ENCODE measurements at regions not wholly inside any gene's neighbourhood (a gene's known extent, or its start where the extent isn't known, plus 50 kb on each side); places are given as distances from the start of the nearest gene placed in this dataset.

DNA sequence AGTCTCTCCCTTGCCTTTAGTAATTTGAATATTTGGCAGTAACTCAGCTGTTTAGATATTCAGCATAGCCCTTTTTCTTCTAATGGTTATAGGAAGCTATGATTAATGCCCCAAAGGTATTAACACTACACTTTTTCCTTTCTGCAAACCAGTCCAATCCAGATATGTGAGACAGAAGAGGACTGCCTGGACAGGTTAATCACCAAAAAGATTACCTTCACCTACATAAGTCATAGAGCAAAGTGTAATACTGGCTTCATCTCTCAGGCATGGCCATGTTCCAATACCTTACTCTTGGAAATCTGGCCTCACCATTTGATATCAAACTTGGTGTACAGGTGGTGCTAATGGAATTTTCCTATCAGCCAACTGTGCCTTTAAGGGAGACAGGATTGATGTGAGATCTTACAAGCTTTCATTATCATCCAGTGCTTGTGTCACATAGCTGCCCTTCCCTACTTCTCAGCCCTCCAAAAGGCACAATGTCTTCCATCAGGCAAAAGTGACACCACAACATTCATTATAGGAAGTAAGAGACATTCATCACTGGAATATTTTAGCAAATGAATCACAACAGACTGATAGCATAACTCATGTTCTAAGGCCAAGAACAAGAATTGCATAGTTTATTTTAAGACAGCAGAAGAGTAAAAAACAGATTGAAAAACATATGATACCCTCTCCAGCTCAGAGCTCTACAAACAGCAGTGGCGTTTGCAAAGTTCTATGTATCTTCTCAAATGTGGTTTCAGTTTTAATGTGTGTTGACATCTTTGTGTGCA lies 91.2 kb upstream of the PAM start:
- no peak overlapping the region for H3K27ac ChIP-seq (ENCODE audit: insufficient read depth, low read depth, low read length)
- H3K9me3 ChIP-seq (replicated peaks; ENCODE audit: control insufficient read depth, insufficient read depth, low read length) = no peaks in the 10 kb centered on the region
- CTCF ChIA-PET = interaction anchor here (1.2 to 1.9 kb wide), 2 partner anchors 18 to 376 kb away, joined by 3 to 8 read pairs; no protein-coding TSS in a partner anchor
- no peaks in the 10 kb centered on the region for H4K20me1 ChIP-seq (replicated peaks; ENCODE audit: control insufficient read depth, extremely low read depth, insufficient read depth, low read length)
- no peak overlapping the region for H3K4me2 ChIP-seq (ENCODE audit: insufficient read depth, low read length)
- intact Hi-C loops (cut with micrococcal nuclease) (no loop called here), dilution Hi-C loops (cut with MboI; ENCODE audit: extremely low pct_ligation_motif_present, low sequenced_read_pairs) (no loop called here)
- peaks cover 12 to 37% of the 10 kb centered on the region in 2 experiments for H3K27me3 ChIP-seq (ENCODE audit: control insufficient read depth in 2 of 2, insufficient read depth in 2 of 2, low read length in 2 of 2)
- no TSS peak for BruUV-seq (replicated peaks)
- FAIRE-seq (no peak), DNase-seq (ENCODE audit: low read depth, low spot score) (no peak)
- no peaks in the 10 kb centered on the region for H3K36me3 ChIP-seq (ENCODE audit: control insufficient read depth in 2 of 2, extremely low read depth in 1 of 2, insufficient read depth in 2 of 2, low read length in 2 of 2)
- H3K79me2 ChIP-seq (ENCODE audit: control insufficient read depth, insufficient read depth, low read length) = no peaks in the 10 kb centered on the region
- H3K4me1 ChIP-seq (ENCODE audit: control insufficient read depth, extremely low read depth, insufficient read depth, low read length) = no peaks in the 10 kb centered on the region
- no peak for TF ChIP-seq MYC (IDR thresholded peaks at IDR 0.05; ENCODE audit: low read depth, low read length)
- no peak for TF ChIP-seq POLR2A (IDR thresholded peaks at IDR 0.05; ENCODE audit: low read depth, low read length)
- TF ChIP-seq FOS (IDR thresholded peaks at IDR 0.05; ENCODE audit: borderline replicate concordance, insufficient read depth, low read length) = no peak
- no peak for TF ChIP-seq EZH2 (IDR thresholded peaks at IDR 0.05; ENCODE audit: borderline replicate concordance, low read depth, low read length, severe bottlenecking)
- TF ChIP-seq POLR2AphosphoS5 (IDR thresholded peaks at IDR 0.05; ENCODE audit: insufficient read depth, low read depth, low read length) = no peak
- TF ChIP-seq, protein P1, sequence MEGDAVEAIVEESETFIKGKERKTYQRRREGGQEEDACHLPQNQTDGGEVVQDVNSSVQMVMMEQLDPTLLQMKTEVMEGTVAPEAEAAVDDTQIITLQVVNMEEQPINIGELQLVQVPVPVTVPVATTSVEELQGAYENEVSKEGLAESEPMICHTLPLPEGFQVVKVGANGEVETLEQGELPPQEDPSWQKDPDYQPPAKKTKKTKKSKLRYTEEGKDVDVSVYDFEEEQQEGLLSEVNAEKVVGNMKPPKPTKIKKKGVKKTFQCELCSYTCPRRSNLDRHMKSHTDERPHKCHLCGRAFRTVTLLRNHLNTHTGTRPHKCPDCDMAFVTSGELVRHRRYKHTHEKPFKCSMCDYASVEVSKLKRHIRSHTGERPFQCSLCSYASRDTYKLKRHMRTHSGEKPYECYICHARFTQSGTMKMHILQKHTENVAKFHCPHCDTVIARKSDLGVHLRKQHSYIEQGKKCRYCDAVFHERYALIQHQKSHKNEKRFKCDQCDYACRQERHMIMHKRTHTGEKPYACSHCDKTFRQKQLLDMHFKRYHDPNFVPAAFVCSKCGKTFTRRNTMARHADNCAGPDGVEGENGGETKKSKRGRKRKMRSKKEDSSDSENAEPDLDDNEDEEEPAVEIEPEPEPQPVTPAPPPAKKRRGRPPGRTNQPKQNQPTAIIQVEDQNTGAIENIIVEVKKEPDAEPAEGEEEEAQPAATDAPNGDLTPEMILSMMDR (IDR thresholded peaks at IDR 0.05; ENCODE audit: extremely low read depth in 1 of 2, insufficient read depth in 1 of 2, low read depth in 1 of 2, low read length in 2 of 2) = no peak
- TF ChIP-seq, protein P2, sequence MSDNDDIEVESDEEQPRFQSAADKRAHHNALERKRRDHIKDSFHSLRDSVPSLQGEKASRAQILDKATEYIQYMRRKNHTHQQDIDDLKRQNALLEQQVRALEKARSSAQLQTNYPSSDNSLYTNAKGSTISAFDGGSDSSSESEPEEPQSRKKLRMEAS (IDR thresholded peaks at IDR 0.05; ENCODE audit: insufficient read depth, insufficient read length) = no peak
- TF ChIP-seq GATA2 (IDR thresholded peaks at IDR 0.05; ENCODE audit: insufficient read depth, insufficient read length, low read depth, low read length) = no peak
- no peak for TF ChIP-seq JUN (IDR thresholded peaks at IDR 0.05; ENCODE audit: borderline replicate concordance, insufficient read depth, insufficient read length, low read depth)
- H3K9ac ChIP-seq (replicated peaks; ENCODE audit: extremely low read depth, insufficient read depth, low read length) = no peak overlapping the region
- no peaks in the 10 kb centered on the region for H3K9me1 ChIP-seq (replicated peaks; ENCODE audit: control insufficient read depth, extremely low read depth, insufficient read depth, low read length)
- POLR2A ChIA-PET = no interaction called here
- H3K4me3 ChIP-seq (replicated peaks in 1 of 3; ENCODE audit: insufficient read depth in 1 of 3, low read depth in 1 of 3, low read length in 3 of 3) = no peak overlapping the region
- H2AFZ ChIP-seq (ENCODE audit: low read depth, low read length) = no peak overlapping the region
